Thyroid gland (tissue), 4 donors: ENCODE measurements at regions not wholly inside any gene's neighbourhood (a gene's known extent, or its start where the extent isn't known, plus 50 kb on each side); places are given as distances from the start of the nearest gene placed in this dataset.

Experiments
- POLR2A ChIP-seq, 2 donors: fragments of 450-650 bp; IDR thresholded peaks; one replicate each; pipeline ENCODE4 v1.6.1; 2017; ENCODE audit warnings: antibody characterized with exemption in 2 of 2, mild to moderate bottlenecking in 2 of 2, moderate library complexity in 1 of 2
- TF ChIP-seq, protein P1 (sequence below), 6 experiments: fragments of 200-600 bp in 3 of 6; fragments of 450-650 bp in 3 of 6; sonication (generic) in 3 of 6; IDR thresholded peaks; one replicate each; pipeline ENCODE4 v1.5.1; 2016 to 2019; ENCODE audit warnings: antibody characterized with exemption in 6 of 6, mild to moderate bottlenecking in 2 of 6, inconsistent platforms in 1 of 6, moderate library complexity in 1 of 6

DNA sequence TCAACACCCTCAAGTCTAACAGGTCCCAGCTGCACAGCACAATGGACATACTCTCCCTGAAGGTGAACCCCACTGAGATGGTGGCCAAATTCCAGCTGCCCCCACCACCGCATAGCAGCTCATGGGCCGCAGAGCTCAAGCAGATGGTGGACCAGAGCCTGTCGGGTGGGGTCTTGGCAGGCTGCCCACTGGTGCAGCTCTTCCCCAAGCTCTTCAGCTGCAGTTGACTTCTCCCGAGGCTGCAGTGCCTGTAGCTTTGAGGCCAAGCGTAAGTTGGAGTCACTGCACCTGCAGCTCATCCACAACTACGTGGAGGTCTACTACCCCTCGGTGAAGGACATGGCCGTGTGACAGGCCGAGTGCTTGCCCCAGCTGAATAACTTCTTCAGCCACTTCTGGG lies 56.6 kb upstream of the SPTLC1 start:
- no peak for TF ChIP-seq POLR2A (IDR thresholded peaks at IDR 0.05)
- TF ChIP-seq, protein P1, sequence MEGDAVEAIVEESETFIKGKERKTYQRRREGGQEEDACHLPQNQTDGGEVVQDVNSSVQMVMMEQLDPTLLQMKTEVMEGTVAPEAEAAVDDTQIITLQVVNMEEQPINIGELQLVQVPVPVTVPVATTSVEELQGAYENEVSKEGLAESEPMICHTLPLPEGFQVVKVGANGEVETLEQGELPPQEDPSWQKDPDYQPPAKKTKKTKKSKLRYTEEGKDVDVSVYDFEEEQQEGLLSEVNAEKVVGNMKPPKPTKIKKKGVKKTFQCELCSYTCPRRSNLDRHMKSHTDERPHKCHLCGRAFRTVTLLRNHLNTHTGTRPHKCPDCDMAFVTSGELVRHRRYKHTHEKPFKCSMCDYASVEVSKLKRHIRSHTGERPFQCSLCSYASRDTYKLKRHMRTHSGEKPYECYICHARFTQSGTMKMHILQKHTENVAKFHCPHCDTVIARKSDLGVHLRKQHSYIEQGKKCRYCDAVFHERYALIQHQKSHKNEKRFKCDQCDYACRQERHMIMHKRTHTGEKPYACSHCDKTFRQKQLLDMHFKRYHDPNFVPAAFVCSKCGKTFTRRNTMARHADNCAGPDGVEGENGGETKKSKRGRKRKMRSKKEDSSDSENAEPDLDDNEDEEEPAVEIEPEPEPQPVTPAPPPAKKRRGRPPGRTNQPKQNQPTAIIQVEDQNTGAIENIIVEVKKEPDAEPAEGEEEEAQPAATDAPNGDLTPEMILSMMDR (IDR thresholded peaks at IDR 0.05) = no peak
